Omental fat pad (tissue), 3 donors: ENCODE measurements at regions not wholly inside any gene's neighbourhood (a gene's known extent, or its start where the extent isn't known, plus 50 kb on each side); places are given as distances from the start of the nearest gene placed in this dataset.
"Not testable (repeated sequence)": the region's sequence is repeated elsewhere in the genome, so short reads cannot be mapped to it uniquely, and the experiment has no call there.

ENCODE experiments used
- ATAC-seq: fragments of 150-250 bp; one replicate; pipeline ENCODE4 v1.9.1; 2016; ENCODE audit warnings: mild to moderate bottlenecking, moderate library complexity; ENCODE audit not compliant: low FRiP score
- DNase-seq: peaks from one replicate; pipeline ENCODE4 v3.0.0-alpha.2; 2019; ENCODE audit warnings: low spot score
- TF ChIP-seq, protein P1 (sequence below), 3 donors: fragments of 450-650 bp; IDR thresholded peaks; one replicate each; pipeline ENCODE4 v1.5.1; 2016 to 2017; ENCODE audit warnings: antibody characterized with exemption in 3 of 3, mild to moderate bottlenecking in 3 of 3, moderate library complexity in 2 of 3

DNA sequence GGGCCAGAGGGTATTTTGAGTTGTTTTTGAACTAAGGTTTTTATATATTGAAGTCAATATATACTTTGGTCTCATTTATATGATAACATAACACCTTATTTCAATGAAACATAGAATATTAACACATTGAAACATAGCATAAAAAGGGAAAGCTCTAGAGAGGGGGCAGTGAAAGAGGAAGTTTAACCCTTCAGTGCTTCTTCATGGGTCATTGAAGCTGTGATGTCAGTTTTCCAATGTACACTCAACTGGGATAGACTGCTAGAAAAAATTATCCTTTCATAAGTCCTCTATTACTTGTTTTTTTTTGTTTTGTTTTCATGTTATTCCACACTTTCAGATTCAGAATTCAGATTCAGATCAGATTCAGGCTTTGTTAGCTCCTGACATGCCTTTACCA is 442.7 kb downstream of the EPHA5 start:
- DNase-seq: no peak
- TF ChIP-seq, protein P1, sequence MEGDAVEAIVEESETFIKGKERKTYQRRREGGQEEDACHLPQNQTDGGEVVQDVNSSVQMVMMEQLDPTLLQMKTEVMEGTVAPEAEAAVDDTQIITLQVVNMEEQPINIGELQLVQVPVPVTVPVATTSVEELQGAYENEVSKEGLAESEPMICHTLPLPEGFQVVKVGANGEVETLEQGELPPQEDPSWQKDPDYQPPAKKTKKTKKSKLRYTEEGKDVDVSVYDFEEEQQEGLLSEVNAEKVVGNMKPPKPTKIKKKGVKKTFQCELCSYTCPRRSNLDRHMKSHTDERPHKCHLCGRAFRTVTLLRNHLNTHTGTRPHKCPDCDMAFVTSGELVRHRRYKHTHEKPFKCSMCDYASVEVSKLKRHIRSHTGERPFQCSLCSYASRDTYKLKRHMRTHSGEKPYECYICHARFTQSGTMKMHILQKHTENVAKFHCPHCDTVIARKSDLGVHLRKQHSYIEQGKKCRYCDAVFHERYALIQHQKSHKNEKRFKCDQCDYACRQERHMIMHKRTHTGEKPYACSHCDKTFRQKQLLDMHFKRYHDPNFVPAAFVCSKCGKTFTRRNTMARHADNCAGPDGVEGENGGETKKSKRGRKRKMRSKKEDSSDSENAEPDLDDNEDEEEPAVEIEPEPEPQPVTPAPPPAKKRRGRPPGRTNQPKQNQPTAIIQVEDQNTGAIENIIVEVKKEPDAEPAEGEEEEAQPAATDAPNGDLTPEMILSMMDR (IDR thresholded peaks at IDR 0.05): no peak
- no peak for ATAC-seq

DNA sequence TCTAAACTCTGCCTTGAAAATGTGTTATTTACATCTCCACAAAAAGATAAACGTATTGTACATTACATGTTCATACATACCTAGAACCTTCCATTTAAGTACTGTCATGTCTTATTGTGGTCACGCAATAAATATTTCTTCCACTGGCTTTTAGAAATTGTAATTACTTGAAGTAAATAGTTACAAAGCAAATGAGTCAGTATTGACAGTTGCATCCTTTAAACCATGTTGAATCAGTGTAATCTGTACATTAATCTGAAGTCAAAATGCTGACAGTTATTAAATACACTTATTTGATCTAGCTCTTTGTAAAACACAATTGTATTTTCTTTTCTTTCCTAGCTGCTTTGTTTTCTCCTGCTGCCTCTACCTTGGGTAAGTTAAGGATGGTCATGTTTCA is 446.7 kb downstream of the EPHA5 start:
- TF ChIP-seq, protein P1 (IDR thresholded peaks at IDR 0.05): no peak
- no peak for DNase-seq
- no peak for ATAC-seq

DNA sequence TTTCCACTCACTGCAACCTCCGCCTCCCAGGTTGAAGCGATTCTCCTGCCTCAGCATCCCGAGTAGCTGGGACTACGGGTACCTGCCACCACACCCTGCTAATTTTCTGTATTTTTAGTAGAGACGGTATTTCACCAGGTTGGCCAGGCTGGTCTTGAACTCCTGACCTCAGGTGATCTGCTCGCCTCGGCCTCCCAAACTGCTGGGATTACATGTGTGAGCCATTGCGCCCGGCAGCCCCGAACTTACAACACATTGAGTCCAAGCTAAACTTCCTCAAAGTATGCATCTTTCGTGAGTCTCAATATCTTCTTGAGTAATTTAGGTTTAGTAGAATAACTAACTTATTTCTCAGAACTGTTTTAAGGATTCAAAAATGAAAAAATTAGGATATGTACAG is 447.2 kb downstream of the EPHA5 start:
- not testable (repeated sequence) for DNase-seq, ATAC-seq

DNA sequence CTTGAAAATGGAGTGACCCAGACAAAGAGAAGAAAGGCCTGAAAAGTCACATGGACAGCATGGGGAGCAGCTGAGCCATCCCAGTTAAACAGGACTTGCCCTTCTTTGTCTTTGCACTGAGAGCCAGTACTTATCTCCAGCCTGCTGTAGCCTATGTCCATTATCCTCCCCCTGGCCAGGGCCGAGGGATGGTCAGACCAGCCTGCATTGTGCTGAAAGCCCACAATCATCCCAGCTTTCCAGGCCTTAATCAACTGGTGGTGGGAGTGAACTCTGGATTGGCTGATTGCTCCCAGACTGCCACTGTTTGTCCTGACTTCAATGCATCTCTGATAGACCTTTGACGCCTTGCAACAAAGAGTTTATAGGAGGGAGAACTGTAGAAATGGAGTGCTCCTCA is 453.1 kb downstream of the EPHA5 start:
- ATAC-seq: no peak
- no peak for DNase-seq
- TF ChIP-seq, protein P1 (IDR thresholded peaks at IDR 0.05): no peak

DNA sequence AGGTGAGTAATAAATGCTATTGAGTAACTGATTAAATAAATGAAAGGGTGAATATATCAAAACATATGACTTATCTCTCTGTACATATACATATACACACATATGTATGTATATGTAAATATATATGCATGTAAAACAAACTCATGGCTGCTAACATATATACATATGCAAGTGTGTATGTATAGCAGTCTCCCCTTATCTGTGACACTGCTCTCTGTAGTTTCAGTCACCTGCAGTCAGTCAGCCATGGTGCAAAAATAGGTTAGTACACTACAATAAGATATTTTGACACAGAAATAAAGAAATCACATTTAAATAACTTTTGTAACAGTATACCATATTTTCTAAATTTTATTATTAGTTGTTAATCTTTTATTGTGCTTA is 467.4 kb downstream of the EPHA5 start:
- ATAC-seq (no peak), DNase-seq (no peak)
- TF ChIP-seq, protein P1 (IDR thresholded peaks at IDR 0.05): no peak

DNA sequence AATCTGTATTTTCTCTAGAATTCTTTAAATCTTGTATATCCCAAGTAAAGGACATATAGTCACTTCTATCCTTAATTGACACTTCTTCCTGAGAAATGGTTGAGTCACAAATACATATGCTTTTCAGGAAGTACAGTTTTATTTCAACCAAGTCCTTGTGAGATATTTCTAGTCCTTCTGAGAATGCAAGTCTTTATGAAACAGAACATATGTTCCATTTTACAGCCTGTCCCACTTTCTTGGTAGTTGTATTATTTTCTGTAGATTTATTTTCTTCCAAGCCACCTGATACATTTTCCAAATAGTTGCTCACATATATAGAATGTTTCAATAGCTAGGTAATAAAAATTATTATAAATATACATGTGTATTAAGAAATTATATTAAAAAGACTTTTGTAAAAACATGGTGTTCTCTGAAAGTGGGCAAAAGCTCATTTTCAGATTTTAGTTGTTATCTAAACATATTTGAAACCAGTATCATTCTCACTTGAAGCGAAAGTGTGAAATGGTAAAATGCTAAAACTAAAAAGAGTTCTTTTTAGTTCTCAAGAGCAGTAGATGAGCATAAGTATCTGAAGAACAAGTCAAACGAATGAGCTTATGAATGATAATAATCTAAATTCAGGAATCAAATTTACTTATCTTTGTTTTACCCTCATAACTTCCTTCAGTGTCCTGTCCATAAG is 468.0 kb downstream of the EPHA5 start:
- ATAC-seq (no peak), DNase-seq (no peak)
- TF ChIP-seq, protein P1 (IDR thresholded peaks at IDR 0.05): no peak

DNA sequence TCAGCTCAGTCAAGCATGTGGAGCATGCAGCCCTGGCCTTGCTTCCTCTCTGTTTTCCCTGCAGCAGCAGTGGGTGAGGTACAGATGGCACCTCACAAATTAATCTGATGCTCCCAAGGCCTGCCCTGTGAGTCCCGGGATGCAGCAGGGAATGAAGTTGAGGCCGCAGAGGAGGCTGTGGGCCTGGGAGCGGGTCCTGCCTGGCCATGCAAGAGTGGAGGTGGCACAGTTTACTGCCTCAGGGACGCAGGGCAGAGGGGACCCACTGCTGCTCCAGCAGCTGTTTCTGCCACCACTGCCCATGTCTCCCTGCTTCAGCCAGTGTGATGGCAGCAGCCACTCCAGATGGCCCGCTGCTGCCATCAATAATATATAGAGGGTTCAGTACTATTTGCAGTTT is 474.6 kb downstream of the EPHA5 start:
- ATAC-seq (no peak), DNase-seq (no peak)
- TF ChIP-seq, protein P1 (IDR thresholded peaks at IDR 0.05): no peak
